Pulmonary artery endothelial cell (primary cell): ENCODE measurements at regions not wholly inside any gene's neighbourhood (a gene's known extent, or its start where the extent isn't known, plus 50 kb on each side); places are given as distances from the start of the nearest gene placed in this dataset.

ENCODE experiments used
- DNase-seq: peaks from one replicate; pipeline ENCODE4 v3.0.0-alpha.2; 2011; ENCODE audit warnings: low read depth, low spot score

DNA sequence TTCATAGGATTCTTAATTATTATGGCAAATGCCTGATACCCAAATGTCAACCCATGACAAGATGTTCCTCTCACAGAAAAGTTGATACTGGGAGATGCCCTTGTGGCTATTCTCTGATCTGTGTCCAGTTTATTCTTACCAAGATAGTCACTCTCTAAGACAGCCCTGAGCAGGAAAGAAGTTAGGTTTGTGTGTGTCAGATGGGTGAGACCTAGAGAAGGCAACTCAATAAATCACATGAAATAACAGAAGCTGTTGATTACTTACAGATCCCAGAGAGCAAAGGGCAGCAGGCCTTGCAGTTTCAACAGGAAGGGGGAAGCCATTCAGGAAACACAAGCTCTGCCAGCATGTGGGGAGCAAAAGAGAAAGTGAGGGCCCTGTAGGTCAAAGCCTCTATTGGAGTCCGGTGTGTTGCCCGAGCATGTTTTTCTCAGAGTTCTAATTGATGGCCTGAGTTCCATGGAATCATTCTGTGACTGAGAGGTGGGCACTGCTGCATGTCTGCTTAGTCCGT lies 1193.7 kb upstream of the CDH18 start:
- peak; percentile 15 for DNase-seq

- DNase-seq = no peak
Measured at GRCh38 chr5:21173526-21173925, 1185.5 kb upstream of the CDH18 start.

GRCh38 chr5:21173036-21173435 lies 1185.0 kb upstream of the CDH18 start:
- no peak for DNase-seq

DNA sequence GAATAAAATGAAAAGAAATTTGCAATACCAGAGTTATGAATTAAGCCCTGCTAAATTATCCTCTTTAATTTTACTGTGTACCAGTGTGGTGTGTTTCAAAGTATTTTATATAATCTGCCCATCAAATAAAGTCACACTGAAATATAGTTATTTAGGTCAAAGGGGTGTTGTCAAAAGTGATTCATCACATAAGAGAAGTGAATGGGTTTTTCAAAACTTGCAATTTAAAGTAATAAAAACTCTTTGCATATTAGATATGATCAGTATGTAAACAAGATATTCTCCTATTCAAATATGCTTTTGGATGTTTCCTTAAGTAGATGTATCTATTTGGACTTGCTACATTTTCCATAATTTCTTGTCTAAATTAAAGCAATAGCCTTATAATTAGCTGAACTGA lies 1183.0 kb upstream of the CDH18 start:
- DNase-seq = no peak

GRCh38 chr5:21168557-21168956 lies 1180.6 kb upstream of the CDH18 start:
- DNase-seq = no peak

DNA sequence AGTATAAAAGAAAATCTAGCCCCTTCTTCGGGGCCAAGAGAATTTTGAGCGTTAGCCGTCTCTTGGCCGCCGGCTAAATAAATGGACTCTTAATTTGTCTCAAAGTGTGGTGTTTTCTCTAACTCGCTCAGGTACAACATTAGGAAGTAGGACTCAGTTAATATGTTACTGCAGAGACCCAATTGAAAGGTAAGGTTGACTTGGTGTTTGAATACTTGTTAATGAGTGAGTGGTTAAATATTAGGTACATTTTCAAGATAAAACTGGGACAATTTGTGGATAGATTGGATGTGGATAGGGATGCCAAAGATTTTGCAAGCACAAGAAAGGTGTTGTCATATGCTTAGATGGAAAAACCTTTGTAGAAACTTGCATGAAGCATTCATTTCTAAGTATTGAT lies 1177.3 kb upstream of the CDH18 start:
- DNase-seq = no peak

- DNase-seq = no peak
Measured at GRCh38 chr5:21164425-21164824, 1176.4 kb upstream of the CDH18 start.

DNA sequence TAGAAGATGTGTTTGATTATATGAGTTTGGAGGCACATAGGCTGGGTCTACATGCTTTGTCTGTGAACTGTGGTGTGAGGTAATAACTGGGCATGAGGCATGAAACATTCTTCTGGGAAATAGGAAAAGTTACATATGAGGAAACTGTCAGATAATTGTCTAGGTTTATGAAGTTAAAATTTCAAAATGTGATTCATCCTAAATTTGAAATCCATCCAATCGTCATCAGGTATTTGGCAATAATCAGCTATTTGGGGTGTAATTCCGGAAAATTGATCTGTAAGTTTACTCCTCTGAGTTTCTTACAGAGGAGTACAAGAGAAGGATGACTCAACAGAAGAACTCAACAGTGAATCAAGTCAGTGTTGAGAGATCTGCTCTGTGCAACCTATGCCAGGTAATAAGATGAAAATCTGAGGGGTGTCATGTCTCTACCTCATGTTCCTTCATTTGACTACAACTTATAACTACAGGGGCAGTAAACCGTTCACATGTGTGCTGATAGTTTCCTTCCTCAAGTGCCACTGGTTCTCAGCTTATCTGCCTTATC lies 1171.6 kb upstream of the CDH18 start:
- no peak for DNase-seq

- no peak for DNase-seq
Measured at GRCh38 chr5:21154526-21154925, 1166.5 kb upstream of the CDH18 start.

GRCh38 chr5:21152611-21153010 lies 1164.6 kb upstream of the CDH18 start:
- peak; percentile 93 for DNase-seq

GRCh38 chr5:21145376-21145775 lies 1157.4 kb upstream of the CDH18 start:
- no peak for DNase-seq

- no peak for DNase-seq
Measured at GRCh38 chr5:21143686-21144085, 1155.7 kb upstream of the CDH18 start.

- no peak for DNase-seq
Measured at GRCh38 chr5:21142791-21143190, 1154.8 kb upstream of the CDH18 start.

DNA sequence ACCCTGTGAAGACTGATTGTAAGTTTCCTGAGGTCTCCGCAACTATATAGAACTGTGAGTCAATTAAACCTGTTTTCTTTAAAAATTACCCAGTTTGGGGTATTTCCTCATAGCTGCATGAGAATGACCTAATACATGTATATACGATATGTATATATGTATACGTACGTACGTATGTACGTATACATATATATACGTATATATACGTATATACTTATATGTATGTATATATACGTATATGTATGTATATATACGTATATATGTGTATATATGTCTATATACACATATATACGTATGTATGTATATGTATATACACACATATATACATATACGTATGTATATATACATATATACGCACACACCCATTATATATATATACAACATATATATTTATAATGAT lies 1153.0 kb upstream of the CDH18 start:
- no peak for DNase-seq

- no peak for DNase-seq
Measured at GRCh38 chr5:21126236-21126635, 1138.2 kb upstream of the CDH18 start.

GRCh38 chr5:21125238-21125983 lies 1137.4 kb upstream of the CDH18 start:
- no peak for DNase-seq

DNA sequence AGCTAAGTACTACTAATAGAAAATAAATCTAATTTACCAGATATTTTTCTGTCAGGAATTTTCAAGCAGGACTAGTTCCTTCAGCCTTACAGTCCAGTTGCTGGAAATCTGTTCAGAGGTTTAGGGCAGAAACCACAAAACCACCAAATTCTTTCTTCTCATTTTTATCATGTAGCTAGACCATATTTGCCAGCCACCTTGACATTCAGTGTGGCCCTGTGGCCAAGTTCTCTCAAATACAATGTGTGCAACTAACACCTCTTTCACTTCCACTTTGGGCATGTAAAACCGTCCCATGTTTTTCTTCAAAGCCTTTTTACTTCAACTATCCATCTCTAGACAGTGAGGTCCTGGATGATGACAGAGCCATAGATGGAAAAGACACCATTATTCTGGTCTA lies 1133.2 kb upstream of the CDH18 start:
- DNase-seq = no peak

- no peak for DNase-seq
Measured at GRCh38 chr5:21097661-21098060, 1109.7 kb upstream of the CDH18 start.

- no peak for DNase-seq
Measured at GRCh38 chr5:21094619-21095018, 1106.6 kb upstream of the CDH18 start.

- no peak for DNase-seq
Measured at GRCh38 chr5:21087766-21088165, 1099.8 kb upstream of the CDH18 start.

DNA sequence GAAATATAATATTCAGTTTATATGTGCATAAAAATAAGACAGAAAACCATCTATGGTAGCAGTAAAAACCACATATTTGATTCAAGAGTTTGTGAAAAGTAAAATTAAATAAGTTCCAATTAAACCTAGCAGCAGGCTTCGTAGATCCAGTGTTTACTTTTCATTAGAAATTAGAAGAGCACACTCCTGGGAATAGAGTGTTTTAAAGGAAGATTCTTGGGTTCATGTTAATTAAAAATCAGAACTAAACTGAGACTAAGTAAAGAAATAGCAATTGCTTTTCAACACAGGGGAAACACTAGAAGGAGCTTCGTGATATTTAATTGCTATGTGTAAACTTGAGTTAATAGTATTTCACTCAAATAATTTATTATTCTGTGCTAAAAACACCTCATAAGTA lies 1097.8 kb upstream of the CDH18 start:
- DNase-seq = no peak

- DNase-seq = peak; percentile 2
Measured at GRCh38 chr5:21071986-21072385, 1084.0 kb upstream of the CDH18 start.

- no peak for DNase-seq
Measured at GRCh38 chr5:21071421-21071820, 1083.4 kb upstream of the CDH18 start.
